ENCODE measurements at regions not wholly inside any gene's neighbourhood (a gene's known extent, or its start where the extent isn't known, plus 50 kb on each side); places are given as distances from the start of the nearest gene placed in this dataset.
A peak's percentile ranks its signal among the peaks of the same experiment; 100 is the strongest.
"Not testable (repeated sequence)": the region's sequence is repeated elsewhere in the genome, so short reads cannot be mapped to it uniquely, and the experiment has no call there.

GRCh38 chr1:832136-832535, 91.6 kb upstream of the SAMD11 start:
- Histone ChIP-seq H3K27me3 (ENCODE audit: insufficient read depth, low read depth, severe bottlenecking) (no peaks in the 10 kb centered on the region), H3K4me3 (ENCODE audit: low read depth, low read length) (no peak overlapping the region; the same call in 1 of the 2 replicates), H3K27ac (peak overlapping the region; percentile 65), H3K9me3 (ENCODE audit: severe bottlenecking) (no peaks in the 10 kb centered on the region), H3K36me3 (peaks cover 3% of the 10 kb centered on the region)
- TF ChIP-seq CTCF (IDR thresholded peaks at IDR 0.05; ENCODE audit: low read depth, low read length): no peak
- peak; percentile 46 for DNase-seq

GRCh38 chr1:833226-833625, 90.5 kb upstream of the SAMD11 start:
- not testable (repeated sequence) for H3K27me3 ChIP-seq (ENCODE audit: insufficient read depth, low read depth, severe bottlenecking); H3K9me3 ChIP-seq (ENCODE audit: severe bottlenecking); H3K4me3 ChIP-seq (ENCODE audit: low read depth, low read length); DNase-seq; H3K27ac ChIP-seq; H3K36me3 ChIP-seq

- H3K9me3 ChIP-seq (ENCODE audit: severe bottlenecking); H3K36me3 ChIP-seq; H3K27ac ChIP-seq; DNase-seq; H3K27me3 ChIP-seq (ENCODE audit: insufficient read depth, low read depth, severe bottlenecking); H3K4me3 ChIP-seq (ENCODE audit: low read depth, low read length): not testable (repeated sequence)
Measured at GRCh38 chr1:835509-835908, 88.2 kb upstream of the SAMD11 start.

- H3K4me3 ChIP-seq (ENCODE audit: low read depth, low read length); H3K36me3 ChIP-seq; H3K27me3 ChIP-seq (ENCODE audit: insufficient read depth, low read depth, severe bottlenecking); H3K9me3 ChIP-seq (ENCODE audit: severe bottlenecking); DNase-seq; H3K27ac ChIP-seq: not testable (repeated sequence)
Measured at GRCh38 chr1:837601-838000, 86.1 kb upstream of the SAMD11 start.

- H3K27me3 ChIP-seq (ENCODE audit: insufficient read depth, low read depth, severe bottlenecking); H3K4me3 ChIP-seq (ENCODE audit: low read depth, low read length); H3K36me3 ChIP-seq; H3K27ac ChIP-seq; DNase-seq; H3K9me3 ChIP-seq (ENCODE audit: severe bottlenecking): not testable (repeated sequence)
Measured at GRCh38 chr1:838291-838690, 85.4 kb upstream of the SAMD11 start.

- H3K27me3 ChIP-seq (ENCODE audit: insufficient read depth, low read depth, severe bottlenecking); DNase-seq; H3K4me3 ChIP-seq (ENCODE audit: low read depth, low read length); H3K27ac ChIP-seq; H3K36me3 ChIP-seq; H3K9me3 ChIP-seq (ENCODE audit: severe bottlenecking): not testable (repeated sequence)
Measured at GRCh38 chr1:840592-840991, 83.1 kb upstream of the SAMD11 start.

GRCh38 chr1:841671-842425, 81.9 kb upstream of the SAMD11 start:
- H3K36me3 ChIP-seq; H3K9me3 ChIP-seq (ENCODE audit: severe bottlenecking); DNase-seq; H3K4me3 ChIP-seq (ENCODE audit: low read depth, low read length); H3K27ac ChIP-seq; H3K27me3 ChIP-seq (ENCODE audit: insufficient read depth, low read depth, severe bottlenecking): not testable (repeated sequence)

- peak; percentile 77 for DNase-seq
- not testable (repeated sequence) for H3K27me3 ChIP-seq (ENCODE audit: insufficient read depth, low read depth, severe bottlenecking); H3K9me3 ChIP-seq (ENCODE audit: severe bottlenecking); H3K4me3 ChIP-seq (ENCODE audit: low read depth, low read length); H3K36me3 ChIP-seq
- H3K27ac ChIP-seq: peak overlapping the region; percentile 46
Measured at GRCh38 chr1:842799-843198, 80.9 kb upstream of the SAMD11 start.

GRCh38 chr1:843946-844345, 79.8 kb upstream of the SAMD11 start:
- peak overlapping the region; percentile 58 for H3K27ac ChIP-seq
- not testable (repeated sequence) for H3K9me3 ChIP-seq (ENCODE audit: severe bottlenecking); H3K36me3 ChIP-seq; H3K4me3 ChIP-seq (ENCODE audit: low read depth, low read length); H3K27me3 ChIP-seq (ENCODE audit: insufficient read depth, low read depth, severe bottlenecking)
- DNase-seq: peak; percentile 52

- no peak overlapping the region for H3K4me3 ChIP-seq (ENCODE audit: low read depth, low read length)
- H3K36me3 ChIP-seq: no peaks in the 10 kb centered on the region; the same call in 1 of the 2 replicates
- TF ChIP-seq CTCF (IDR thresholded peaks at IDR 0.05; ENCODE audit: low read depth, low read length): no peak
- no peaks in the 10 kb centered on the region for H3K27me3 ChIP-seq (ENCODE audit: insufficient read depth, low read depth, severe bottlenecking)
- H3K27ac ChIP-seq: peak overlapping the region; percentile 58
- H3K9me3 ChIP-seq (ENCODE audit: severe bottlenecking): no peaks in the 10 kb centered on the region
- no peak for DNase-seq
Measured at GRCh38 chr1:844472-845026, 79.2 kb upstream of the SAMD11 start.

- not testable (repeated sequence) for H3K27ac ChIP-seq; H3K27me3 ChIP-seq (ENCODE audit: insufficient read depth, low read depth, severe bottlenecking); H3K4me3 ChIP-seq (ENCODE audit: low read depth, low read length); H3K36me3 ChIP-seq; H3K9me3 ChIP-seq (ENCODE audit: severe bottlenecking); DNase-seq
Measured at GRCh38 chr1:845641-846040, 78.1 kb upstream of the SAMD11 start.

GRCh38 chr1:849873-850272, 73.8 kb upstream of the SAMD11 start:
- H3K36me3 ChIP-seq; H3K27ac ChIP-seq; H3K4me3 ChIP-seq (ENCODE audit: low read depth, low read length); DNase-seq; H3K27me3 ChIP-seq (ENCODE audit: insufficient read depth, low read depth, severe bottlenecking); H3K9me3 ChIP-seq (ENCODE audit: severe bottlenecking): not testable (repeated sequence)
